ENCODE measurements at regions not wholly inside any gene's neighbourhood (a gene's known extent, or its start where the extent isn't known, plus 50 kb on each side); places are given as distances from the start of the nearest gene placed in this dataset.
A peak's percentile ranks its signal among the peaks of the same experiment; 100 is the strongest.

DNA sequence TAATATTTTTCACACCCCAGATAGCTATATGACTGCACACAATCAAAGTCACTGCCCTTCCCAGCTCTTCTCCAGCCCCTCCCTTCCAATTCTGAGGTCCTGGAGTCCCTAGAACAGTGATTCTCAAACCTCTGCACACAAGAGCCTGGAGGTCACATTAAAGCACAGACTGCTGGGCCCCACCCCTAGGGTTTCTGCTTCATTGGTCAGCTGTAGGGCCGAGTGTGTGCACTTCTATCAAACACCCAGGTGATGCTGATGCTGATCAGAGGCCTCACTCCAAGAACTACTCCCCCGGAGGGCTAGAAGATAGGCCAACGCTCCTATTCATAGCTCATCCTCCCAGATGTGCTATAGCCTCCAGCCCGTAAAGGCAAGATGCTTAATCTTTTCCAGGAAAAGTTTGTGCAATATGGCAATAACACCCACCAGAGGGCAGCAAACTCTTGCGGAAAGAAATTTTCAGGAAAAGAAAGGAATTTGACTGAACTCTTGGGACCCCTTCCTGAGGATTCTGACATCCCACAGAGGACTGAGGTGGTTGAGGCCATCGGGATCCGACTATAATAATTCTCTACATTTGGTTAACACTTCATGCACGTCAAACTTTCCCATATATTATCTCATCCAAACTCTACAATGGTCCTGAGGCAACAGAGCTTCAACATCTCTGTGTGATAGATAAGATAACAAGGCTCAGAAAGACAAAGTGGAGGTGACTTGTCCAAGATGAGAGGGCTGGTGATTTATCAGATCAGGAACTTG, 194.2 kb upstream of the PKDCC start:
- peak; percentile 61 for DNase-seq (ENCODE audit: low spot score)

DNA sequence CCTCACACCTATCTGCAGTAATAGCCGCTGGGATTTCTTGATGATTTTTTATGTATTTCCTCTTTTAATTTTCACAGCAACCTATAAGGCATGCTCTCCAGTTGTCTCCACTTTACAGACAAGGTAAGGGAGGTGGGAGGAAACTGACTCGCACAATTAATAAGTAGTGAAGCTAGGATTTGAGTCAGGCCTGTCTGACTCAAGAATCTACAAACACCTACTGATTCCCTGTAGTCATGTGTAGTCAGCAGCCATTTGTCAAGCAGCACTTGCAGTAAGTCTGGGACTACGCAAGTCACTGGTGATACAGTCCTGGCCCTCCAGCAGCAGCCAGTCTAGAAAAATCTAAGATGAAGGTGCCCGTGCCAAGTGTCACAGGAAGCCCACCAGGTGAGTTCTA, 193.6 kb upstream of the PKDCC start:
- DNase-seq (ENCODE audit: low spot score), result no peak

DNA sequence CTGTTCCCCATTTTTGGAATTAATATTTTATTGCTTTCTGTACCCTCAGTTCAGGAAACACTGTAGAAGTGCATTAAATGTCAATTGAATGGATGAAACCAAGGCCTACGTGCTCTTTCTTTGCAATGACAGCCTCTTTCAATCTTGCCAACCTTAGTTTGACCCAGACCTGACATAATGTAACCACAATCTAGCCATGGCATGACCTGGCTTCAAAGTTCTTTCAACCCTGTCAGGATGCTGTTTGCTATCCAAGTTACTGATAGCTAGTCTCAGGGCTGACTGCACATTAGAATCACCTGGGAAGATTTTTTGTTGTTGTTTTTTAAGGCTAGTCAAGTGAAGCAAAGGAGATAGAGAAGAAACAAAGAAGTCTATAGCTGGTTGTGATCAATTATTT, 190.9 kb upstream of the PKDCC start:
- DNase-seq (ENCODE audit: low spot score), result no peak

DNA sequence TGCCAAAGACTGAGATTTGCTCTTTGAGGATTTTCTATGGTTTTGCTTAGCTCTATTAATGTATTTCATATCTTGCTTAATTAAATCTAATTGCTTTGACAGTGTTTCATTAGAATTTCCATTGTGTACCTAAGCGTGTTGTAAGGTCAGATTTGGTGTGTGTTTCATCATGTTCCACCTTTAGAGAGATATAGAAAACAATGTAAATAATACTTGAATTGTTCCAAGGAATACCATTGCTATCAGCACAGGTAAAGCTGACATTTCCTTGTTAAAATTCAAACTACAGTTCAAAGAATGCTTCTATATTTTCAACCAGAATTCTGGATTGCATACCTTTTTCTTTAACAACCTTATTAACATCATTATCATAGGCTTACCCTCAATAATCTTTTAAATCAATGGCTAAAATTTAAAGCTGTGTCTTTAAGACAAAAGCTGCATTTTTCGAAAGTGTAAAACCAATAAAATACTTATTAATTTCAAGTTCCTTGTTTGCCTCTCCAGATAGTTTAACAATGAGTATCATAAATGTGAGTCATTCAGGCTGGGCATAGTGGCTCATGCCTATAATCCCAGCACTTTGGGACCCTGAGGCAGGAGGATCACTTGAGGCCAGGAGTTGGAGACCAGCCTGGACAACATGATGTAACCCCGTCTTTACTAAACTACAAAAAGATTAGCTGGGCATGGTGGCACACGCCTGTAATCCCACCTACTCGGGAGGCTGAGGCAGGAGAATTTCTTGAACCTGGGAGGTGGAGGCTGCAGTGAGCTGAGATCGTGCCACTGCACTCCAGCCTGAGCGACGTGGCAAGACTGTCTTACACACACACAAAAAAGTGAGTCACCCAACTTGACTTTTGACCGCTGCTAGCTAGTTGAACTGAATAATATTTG, 188.0 kb upstream of the PKDCC start:
- no peak for DNase-seq (ENCODE audit: low spot score)

DNA sequence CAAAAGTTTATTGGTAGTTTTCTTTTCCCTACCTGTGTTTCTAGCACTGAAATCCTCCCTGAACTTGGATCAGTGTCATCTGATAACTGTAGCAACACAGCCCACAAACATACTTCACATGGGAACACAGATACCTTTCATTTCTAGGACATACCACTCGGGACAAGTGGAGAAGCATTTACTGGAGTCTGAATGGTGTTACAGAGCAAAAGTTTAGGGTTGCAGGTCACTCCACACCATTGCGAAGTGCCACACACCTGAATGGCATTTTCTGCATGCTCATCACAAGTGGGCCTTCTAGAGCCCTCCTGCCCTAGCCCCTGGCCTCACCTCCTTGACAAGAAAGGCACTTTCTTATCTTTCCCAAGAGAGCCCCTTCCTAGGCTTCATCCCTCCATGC, 184.8 kb upstream of the PKDCC start:
- no peak for DNase-seq (ENCODE audit: low spot score)

DNA sequence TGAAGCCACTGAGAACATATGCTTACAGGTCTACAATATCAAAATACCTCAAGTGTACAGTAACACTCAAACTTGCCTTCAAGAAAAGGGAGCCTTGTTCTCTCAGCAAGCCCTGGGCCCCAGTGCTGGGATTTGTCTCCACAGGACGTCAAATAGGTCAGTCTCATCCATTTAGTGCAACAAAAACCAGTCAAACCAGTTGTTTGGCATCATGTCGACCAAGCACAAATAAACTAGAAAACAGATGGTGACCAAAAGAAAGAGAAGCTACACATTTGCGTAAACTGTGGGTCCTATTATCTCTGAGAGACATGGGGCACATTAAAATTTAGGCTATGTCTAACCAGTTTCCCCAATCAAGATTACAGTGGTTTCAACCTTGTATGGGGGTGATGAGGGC, 182.6 kb upstream of the PKDCC start:
- no peak for DNase-seq (ENCODE audit: low spot score)

DNA sequence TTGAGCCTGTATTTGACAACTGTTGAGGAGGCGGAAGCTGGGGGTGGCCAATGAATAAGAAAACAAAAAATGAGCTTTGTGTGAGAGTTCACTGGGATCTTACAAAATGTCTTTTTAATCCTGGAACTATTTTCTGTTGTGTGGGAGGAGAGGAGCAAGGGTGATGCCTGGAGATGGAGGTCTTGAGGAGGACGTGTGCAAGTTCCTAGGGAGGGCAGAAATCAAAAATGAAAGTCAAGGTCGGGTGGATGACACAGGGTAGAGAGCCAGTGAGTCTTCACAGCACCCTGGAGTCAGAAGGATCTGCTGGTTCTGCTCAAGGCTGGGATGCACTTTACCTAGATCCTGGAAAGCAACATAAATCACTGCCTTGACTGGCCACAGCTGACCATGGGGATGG, 180.3 kb upstream of the PKDCC start:
- DNase-seq (ENCODE audit: low spot score), result no peak

DNA sequence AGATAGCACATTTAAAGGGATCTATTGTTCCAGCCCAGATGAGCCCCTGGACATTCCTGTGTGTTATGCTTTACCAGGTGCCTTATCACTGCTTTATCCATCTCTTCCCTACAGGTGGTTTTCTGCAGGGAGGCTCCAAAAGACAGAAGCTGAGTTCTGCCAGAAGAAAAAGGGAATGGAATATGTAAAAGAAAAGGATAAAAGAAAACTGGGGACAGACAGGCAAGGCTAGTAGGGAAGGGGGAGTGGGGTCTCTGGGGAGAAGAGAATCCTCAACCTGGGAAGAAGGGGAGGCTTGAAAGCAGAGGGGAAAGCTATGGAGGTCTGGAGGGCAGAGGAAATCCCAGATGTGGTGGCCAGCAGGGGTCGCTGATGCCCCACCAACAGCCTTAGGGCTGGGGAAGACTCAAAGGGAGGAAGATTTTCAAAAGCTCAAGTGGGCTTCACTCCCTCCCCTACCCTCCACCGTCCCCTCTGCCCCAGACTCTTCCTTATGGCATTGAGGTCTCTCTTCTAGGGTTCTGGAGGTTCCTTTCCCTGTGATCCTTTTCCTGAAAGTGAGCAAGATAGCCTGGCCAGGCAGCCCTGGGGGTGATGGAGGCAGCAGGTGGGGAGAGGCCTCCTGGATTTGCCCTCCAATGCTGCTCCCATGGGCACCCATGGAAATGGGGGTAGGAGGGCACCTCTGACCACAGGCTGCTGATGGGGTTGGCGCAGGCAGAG, 178.1 kb upstream of the PKDCC start:
- peak; percentile 72 for DNase-seq (ENCODE audit: low spot score)

DNA sequence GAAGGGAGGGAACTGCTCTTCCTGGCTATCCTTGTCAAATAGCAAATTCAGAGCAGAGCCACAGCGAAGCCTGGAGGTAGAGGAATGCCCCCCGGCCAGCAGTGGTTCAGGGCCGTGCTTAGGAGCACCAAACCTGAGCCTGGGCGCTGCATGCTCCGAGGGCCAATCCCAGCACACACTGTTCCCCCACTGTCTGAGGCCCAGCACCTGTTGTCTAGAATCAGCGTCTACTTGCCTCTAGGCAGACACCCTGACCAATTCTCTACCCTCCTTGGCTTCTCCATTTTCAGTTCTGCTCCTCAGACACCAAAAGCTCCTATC, 177.6 kb upstream of the PKDCC start:
- no peak for DNase-seq (ENCODE audit: low spot score)

DNA sequence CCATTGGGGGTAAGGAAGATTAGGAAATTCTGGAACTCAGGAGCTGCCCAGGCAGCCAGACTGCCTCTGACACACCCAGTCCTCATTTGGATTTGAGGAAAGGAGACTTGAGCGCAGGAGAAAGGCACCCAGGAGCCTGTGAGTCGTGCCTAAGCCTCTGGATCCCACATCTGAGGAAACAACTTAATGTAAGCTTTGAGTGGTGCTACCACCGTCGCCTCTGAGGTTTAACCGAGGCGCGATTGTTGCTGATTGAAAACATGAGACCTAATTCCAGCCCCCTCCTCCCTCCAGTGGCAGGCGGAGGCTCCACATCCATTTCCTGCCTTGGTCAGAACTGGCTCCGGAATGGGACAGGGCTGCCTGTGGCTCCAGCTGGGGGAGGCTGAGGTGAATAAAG, 176.7 kb upstream of the PKDCC start:
- no peak for DNase-seq (ENCODE audit: low spot score)

DNA sequence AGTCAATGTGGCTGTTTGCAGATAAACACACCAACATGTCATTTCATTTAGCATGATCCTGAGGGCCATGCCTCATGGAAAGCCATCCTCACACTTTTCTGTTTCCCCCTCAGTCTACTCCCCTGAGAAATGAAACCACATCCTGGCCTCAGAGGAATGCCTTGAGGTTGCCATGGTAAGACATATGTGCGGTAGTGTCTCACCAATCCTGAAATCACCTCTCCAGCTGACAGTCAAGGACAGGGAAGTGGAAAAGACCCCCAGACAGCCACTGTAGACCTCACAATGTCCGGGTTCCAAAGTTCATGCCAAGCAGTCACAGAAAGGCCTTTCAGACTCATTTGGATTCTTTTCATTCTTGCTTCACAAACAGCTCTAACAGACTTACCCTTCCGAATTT, 175.2 kb upstream of the PKDCC start:
- no peak for DNase-seq (ENCODE audit: low spot score)

DNA sequence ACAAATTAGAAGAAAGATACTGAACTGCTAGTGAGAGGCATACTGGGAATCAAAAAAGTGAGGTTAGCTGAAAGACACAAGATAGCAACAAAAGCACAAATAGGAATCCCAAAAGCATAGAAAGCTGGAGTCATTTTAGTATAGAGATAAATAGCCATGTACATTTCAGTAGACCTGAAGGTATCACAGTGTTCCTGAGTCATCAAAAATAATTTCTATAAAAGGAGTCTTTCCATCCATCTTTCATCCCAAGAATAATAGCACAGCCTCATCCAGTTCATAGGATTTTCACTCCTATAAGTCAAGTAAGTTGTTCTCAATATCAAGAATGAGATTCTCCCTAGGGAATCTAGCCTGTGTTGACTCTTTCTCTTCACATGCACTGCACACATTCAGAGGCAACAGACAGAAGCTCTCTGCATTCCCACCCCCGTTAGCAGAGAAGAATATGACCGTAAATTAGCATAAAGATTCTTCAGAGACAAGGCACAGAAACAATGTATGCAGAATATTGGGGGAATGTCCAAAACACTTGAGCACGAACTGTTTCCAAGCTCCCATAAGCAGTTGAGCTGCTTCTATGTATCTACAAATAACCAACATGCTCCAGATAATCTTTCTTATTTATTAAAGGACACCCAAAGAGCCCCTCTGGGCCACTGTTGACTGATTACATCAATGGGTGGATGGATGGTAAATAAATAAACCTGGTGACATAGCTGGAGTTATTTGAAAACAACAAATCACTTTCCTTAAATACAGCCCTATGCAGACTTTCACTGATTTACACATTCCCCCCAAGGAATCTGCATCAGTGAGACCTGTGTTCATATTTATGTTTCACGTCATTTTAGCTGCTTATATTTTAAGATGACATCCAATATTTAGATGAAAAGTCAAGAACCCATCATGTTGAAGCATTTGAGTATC, 174.5 kb upstream of the PKDCC start:
- no peak for DNase-seq (ENCODE audit: low spot score)

DNA sequence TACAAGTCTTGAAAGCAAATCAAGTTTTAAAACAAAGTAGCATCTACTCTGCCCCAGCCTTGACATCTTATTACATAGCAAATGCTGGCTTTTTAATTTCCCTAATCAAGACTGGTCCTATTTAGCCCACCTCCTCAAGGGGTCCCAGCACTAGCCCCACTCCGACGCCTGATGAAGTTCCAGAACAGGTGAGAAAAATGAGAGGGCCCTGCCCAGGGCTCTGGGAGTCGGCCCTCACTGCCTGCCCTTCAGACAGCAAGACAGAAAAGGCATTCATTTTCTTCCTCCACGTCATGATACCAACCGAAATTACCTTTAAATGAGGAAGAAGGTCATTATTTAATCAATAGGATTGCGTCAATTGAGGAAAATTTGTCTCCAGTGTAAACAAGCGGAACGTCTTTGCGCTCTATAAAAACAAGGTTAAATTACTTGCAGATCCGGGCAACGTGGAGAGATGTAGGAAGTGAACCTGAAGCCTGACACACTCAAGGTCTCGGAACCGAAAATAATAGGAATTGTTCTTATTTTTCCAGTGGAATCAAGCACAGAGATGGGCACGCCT, 170.6 kb upstream of the PKDCC start:
- no peak for DNase-seq (ENCODE audit: low spot score)

DNA sequence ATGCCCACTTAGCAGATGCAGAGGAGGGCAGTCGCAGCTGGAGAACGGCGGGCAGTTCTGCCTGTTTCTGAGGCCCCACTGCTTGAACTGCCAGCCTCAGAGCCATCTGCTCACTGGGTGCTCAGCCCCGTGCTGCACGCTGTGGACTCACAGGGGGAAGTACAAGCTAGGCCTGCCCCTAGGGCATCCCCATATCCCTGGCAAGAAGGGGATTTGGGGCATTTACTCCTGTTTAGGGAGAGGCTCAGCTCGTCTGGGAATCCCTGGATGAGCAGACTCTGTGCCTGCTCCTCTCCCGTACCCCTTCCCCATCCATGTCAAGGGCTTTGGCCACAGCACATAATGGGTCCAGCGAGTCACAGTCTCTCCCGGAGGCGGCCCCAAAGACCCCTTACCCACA, 169.8 kb upstream of the PKDCC start:
- DNase-seq (ENCODE audit: low spot score), result no peak

DNA sequence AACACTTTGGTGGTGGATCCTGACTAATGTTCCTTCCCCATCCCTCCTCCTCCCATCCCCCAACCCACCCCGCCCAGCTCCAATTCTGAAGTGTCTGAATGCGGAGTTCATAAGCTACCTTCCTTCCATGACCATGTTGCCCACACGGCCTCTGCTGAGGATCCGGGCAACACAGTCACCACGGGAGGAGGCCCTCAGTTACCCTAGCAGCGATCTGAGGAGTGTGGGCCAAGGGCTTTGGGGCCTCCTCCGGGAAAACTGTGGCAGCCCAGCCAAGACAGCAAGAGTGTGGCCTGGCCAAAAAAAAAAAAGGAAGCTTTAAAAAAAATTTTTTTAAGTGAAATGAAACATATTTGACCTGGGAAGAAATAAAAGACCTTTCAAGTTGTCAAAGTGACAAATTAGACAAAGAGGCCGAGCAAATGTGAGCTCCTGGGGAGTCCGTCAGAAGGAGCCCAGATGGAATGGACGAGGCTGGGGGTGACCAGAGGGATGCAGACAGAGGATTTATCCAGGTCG, 169.0 kb upstream of the PKDCC start:
- no peak for DNase-seq (ENCODE audit: low spot score)

DNA sequence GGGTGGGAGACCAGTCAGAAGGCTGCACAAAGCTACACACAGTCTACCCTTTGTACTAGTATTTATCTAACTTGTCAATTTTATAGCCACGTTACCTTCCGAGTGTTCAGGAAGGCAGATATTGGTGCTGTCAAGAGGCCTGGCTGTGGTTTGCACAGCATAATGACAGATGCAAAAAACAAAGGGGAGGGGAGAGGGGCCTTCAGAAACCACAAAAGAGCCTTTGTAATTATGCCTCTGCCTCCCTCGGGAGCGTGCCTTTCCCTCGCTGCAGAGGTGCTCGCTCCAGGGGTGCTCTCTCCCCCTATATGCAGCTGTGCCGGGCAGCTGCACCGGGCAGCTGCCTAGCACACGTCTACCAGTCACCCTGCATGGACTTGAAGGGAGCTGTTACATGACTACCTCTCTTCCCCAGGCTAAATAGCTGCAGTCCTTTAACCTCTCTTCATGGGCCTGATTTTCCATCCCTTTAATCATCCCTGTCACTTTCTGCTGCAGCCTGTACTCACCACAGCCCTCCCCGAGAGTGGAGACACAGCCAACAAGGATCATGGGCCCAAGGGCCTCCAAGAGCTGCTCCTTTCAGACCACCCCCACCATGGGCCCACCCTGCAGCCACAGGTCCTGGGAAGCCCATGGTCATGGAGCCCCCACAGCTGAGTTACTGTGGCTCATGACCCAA, 168.4 kb upstream of the PKDCC start:
- DNase-seq (ENCODE audit: low spot score), result peak; percentile 35

DNA sequence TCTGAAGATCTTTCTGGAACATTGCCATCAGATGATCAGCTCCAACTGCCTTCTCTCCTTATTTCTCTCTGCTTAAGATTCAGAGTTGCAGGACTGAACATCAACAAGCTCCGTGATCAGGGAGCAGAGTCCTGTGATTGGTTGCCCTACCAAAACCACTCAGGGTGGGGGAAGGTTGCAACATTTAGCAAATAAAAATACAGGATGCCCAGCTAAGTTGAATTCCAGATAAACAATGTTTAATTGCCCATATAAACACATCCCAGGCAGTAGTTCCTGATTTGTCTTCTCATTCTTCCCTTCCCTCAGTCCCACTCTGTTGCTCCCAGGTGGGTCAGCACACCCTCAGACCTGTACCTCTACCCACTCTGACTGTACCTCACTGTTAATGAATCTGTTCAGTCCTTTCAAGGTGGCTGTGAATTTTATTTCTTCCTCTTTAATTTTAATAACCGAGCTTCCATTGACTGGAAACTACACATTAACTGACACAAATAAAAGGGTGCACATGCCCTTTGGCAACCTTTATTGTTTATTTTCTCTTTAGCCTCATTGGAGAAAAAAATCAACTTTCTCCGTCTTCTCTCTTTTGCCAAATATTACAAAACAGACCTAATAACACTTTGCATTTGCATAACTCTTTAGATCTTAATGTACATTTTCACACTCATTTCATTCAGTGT, 167.1 kb upstream of the PKDCC start:
- DNase-seq (ENCODE audit: low spot score), result no peak

DNA sequence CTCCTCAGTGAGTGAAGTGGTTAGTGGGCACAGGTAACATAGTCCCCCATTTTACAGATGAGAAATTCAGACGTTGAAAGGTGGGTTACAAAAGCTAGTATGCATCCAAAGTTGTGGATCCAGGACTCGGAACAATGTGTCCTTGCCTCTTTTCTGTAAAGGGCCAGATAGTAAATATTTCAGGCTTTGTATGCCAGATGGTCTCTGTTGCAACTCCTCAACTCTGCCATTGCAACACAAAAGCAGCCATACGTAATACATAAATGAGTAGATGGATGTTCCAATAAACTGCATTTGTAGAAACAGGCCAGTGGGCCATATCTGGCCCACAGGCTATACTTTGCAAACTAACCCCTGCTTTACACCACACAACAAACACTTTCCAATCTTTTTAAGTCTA, 166.6 kb upstream of the PKDCC start:
- DNase-seq (ENCODE audit: low spot score), result no peak

DNA sequence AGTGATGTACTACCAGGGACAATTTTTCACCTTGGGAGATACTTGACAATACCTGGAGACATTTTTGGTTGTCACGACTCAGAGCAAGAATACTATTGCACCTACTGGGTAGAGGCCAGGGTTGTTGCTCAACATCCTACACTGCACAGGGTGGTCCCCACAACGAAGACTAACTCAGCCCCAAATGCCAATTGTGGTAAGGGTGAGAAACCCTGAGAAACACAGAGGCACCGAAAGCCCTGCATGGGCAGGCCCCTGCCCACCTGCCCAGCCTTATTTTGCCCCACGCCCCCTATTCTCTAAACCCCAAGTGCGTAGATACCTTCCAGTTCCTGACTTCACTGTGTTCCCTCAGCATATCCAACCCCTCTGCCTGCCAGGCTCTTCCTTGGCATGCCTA, 163.1 kb upstream of the PKDCC start:
- no peak for DNase-seq (ENCODE audit: low spot score)

DNA sequence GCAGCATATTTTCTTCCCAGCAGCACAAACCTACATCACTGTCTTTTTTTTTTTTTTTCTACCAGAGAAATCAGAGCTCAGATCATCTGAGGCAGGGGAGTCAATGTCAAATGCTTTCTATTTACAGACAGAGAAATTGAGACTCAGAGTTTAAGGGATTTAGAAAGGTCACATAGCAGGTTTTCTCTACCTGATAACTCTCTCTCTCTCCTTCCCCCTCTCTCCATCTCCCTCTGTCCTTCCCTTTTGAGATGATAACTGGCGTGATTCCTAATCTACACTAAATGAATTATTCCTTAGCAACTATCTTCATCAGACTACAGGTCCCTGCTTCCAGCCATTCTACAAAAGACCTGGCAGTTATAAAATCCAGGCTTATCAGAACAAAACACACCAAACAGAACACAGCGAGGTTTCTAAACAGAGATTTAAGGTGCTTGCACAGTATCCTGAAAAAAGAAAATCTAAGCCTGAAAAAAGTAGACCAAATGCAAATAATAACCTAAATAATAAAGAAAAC, 161.6 kb upstream of the PKDCC start:
- no peak for DNase-seq (ENCODE audit: low spot score)
